HG03439 (cell line): ENCODE measurements at regions not wholly inside any gene's neighbourhood (a gene's known extent, or its start where the extent isn't known, plus 50 kb on each side); places are given as distances from the start of the nearest gene placed in this dataset.

Source experiments
- ATAC-seq: cut with Tn5 transposase; IDR thresholded peaks from one replicate; pipeline ENCODE4 v1.9.1; 2021; ENCODE audit warnings: mild to moderate bottlenecking, moderate library complexity; ENCODE audit not compliant: unreplicated experiment

DNA sequence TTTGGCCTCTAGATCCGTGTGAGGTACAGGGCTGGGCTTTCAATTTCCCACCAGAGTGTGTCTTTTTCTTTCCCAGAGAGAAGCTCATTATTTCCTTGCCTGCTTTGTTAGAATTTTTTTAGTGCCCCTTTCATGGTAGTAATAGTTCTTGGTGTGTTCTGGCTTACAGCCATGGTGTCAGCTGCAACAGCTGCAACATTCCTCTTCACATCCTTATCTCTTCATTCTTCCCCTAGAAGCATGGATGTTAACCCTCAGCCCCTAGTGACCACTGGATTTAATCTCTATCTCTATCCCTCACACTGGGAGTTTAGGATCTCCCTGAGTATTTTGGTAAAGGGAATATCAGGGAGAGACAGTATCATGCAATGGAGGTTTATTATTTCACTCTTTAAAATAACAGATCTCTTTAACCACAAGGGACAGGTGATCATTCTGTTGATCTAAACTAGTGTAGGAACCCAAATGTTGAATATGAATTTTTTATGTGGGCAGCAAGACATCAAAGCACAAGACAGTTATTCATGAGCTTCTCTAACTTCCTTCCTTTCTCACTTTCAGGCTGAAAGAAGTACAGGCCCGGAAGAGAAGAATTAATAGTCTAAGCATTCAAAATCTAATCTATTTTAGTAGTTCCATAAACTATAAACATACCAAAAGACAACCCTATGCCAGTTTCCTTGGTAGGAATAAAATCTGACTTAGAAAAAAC lies 160.2 kb downstream of the FAM170A start:
- no peak for ATAC-seq

- ATAC-seq = no peak
These were observed 162.9 kb downstream of the FAM170A start for GRCh38 chr5:119792161-119792799.

- ATAC-seq = no peak
These were observed 166.4 kb downstream of the FAM170A start for GRCh38 chr5:119795768-119796167.

DNA sequence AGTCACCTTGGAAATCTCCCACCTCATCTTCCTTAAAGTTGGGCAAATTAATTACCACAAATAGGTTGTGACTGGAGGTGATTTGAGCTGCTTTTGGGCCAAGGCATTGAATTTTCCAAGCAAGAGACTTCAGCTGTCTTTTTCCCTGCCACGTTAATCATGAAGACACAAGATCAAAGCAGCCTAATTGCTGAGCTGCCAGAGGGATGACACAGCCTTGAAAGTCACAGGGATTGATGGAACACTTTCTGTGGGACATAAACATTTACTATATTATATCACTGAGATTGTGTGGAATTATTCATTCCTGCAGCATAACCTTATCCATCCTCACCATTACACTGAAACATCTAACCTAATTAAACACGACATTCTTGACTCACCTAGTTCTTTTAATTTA lies 172.2 kb downstream of the FAM170A start:
- no peak for ATAC-seq

- no peak for ATAC-seq
These were observed 178.7 kb downstream of the FAM170A start for GRCh38 chr5:119808024-119808423.

DNA sequence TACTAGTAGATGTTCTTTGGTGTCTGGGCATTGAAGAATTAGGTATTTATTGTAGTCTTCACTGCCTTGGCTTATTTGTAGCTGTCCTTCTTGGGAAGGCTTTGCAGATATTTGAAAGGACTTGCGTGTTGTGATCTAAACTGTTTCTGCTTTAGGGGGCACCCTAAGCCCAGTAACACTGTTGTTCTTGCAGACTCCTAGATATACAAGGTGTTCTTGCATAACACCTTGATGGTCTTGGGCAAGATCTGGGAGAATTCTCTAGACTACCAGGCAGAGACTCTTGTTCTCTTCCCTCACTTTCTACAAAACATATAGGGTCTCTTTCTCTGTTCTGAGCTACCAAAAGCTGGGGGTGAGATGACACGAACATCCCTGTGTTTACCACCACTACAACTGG lies 179.1 kb downstream of the FAM170A start:
- no peak for ATAC-seq

DNA sequence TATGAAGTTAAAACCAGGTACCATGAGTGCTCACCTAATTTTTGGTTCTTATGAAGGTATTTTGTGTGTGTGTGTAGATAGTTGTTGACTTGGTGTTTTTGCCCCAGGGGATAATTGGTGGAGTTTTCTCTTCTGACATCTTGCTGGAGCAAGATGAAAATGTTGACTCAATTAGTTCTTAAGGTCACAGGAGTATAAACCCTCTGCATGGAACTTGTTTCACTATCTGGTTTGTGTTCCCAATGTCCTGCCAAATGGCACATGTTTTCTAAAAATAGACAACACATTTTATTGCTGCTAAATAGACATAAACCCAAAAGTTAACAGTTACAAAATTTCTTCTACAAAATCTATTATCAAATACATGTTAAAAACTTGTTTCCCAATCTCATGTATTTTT lies 180.9 kb downstream of the FAM170A start:
- no peak for ATAC-seq

GRCh38 chr5:119811458-119811857 lies 182.1 kb downstream of the FAM170A start:
- no peak for ATAC-seq

- ATAC-seq = no peak
These were observed 185.3 kb downstream of the FAM170A start for GRCh38 chr5:119814655-119815054.

DNA sequence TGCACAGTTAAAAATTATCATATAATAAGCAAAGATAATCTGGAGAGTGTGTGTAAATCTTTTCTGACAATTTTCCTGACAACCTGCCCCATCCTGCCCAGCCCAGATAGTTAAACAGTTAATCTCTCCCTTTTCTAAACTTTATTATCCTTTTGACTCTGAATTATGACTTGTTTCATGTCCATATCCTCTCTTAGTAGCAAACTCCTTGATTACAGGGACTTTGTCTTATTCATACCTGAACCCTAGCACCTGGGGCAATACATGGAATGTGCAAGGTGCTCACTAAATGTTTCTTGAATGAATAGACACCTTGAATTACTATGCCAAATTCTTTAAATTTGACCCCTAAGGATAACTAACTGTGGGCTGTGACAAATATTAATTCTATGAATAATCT lies 186.7 kb downstream of the FAM170A start:
- no peak for ATAC-seq

GRCh38 chr5:119820016-119820415 lies 190.7 kb downstream of the FAM170A start:
- no peak for ATAC-seq

GRCh38 chr5:119820608-119821007 lies 191.2 kb downstream of the FAM170A start:
- ATAC-seq = no peak

- no peak for ATAC-seq
These were observed 199.2 kb downstream of the FAM170A start for GRCh38 chr5:119828541-119828940.

- no peak for ATAC-seq
These were observed 200.0 kb downstream of the FAM170A start for GRCh38 chr5:119829341-119829740.

- no peak for ATAC-seq
These were observed 203.8 kb downstream of the FAM170A start for GRCh38 chr5:119833176-119833575.

- ATAC-seq = no peak
These were observed 210.8 kb downstream of the FAM170A start for GRCh38 chr5:119840175-119840574.

DNA sequence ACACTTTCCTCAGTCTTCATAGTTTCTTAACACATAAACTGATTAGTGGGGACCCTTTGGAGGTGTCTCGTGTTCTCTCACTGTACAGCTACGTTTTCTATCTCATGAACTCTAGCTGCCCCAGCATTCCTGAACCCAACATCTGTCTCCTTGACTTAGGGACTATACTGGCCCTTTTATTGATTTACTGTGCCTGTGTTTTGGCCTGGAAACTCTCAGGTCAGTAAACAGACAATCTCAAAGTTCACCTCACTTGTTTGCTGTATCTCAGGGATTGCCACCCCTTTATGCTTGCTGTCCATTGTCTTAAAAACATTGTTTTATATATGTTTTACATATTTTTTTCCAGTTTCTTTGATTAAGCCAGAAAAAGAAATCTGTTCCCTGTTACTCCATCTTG lies 222.8 kb downstream of the FAM170A start:
- no peak for ATAC-seq

DNA sequence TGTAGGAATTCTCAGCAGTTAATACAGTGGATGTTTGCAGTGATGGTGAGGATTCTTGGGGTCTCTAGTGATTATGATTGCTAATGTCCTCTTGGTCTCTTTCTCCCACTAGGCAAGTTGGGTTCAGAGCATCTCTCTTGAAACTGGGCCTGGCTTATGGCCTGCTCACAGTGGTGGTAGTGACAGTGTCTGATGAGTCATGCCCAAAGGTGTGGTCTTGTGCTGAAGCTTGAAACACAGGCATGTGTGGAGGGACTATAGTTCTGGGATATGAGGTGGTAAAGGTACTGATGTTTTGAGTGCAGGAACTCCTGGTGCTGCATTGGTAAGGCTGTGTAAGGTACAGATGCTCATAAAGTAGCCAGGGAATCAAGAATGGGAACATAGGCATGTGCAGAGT lies 231.1 kb downstream of the FAM170A start:
- no peak for ATAC-seq

- no peak for ATAC-seq
These were observed 233.3 kb downstream of the FAM170A start for GRCh38 chr5:119862619-119863018.

- ATAC-seq = no peak
These were observed 234.9 kb downstream of the FAM170A start for GRCh38 chr5:119864286-119864685.

GRCh38 chr5:119873611-119874010 lies 244.3 kb downstream of the FAM170A start:
- ATAC-seq = no peak

DNA sequence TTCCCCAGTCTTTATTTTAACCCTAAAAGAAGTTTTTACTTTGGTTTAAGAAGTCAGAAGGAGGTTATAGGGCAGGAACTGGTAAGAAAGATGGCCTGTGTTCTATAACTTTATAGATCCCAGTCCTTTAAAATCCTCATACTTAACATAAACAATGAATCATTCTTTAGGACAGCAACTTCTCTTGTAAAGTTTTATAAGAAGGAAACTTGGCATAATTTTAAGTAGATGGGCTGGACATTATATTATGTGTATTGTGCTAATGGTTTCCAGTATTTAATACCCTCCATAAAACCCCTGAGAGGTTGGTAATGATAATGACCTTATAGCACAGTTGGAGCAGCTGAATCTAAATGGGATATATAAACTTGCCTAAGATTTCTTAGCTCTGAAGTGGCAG lies 247.2 kb downstream of the FAM170A start:
- ATAC-seq = no peak

DNA sequence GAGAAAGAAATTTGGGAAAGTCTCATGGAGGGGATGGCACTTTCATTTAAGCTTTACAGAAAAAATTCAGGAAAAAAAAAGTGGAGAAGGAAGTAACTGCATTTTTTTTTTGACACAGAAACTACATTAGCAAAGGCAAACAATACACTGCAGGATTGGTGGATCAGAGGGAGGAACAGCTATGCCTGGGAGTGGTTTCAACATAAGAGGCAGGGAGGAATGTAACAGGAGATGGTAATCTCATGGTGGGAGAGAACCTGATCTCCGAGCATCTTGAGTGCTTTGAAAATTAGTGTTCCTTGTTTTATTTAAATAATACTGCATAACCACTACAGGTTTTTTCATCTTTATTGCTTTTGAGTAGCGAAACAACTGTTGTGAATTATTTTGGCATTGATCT lies 249.4 kb downstream of the FAM170A start:
- no peak for ATAC-seq
